ENCODE measurements at regions not wholly inside any gene's neighbourhood (a gene's known extent, or its start where the extent isn't known, plus 50 kb on each side); places are given as distances from the start of the nearest gene placed in this dataset.
"Not testable (repeated sequence)": the region's sequence is repeated elsewhere in the genome, so short reads cannot be mapped to it uniquely, and the experiment has no call there.

DNA sequence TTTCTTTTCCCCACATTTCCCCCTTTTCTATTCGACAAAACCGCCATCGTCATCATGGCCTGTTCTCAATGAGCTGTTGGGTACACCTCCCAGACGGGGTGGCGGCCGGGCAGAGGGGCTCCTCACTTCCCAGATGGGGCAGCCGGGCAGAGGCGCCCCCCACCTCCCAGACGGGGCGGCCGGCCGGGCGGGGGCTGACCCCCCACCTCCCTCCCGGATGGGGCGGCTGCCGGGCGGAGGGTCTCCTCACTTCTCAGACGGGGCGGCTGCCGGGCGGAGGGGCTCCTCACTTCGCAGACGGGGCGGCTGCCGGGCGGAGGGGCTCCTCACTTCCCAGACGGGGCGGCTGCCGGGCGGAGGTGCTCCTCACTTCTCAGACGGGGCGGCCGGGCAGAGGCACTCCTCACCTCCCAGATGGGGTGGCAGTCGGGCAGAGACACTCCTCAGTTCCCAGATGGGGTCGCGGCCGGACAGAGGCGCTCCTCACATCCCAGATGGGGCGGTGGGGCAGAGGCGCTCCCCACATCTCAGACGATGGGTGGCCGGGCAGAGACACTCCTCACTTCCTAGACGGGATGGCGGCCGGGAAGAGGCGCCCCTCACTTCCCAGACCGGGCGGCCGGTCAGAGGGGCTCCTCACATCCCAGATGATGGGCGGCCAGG lies 78.2 kb downstream of the MAT2B start:
- TF ChIP-seq POLR2AphosphoS5 (IDR thresholded peaks at IDR 0.05; ENCODE audit: borderline replicate concordance, low read depth, low read length); EZH2 (IDR thresholded peaks at IDR 0.05): not testable (repeated sequence)
